CD8-positive, alpha-beta memory T cell (primary cell): ENCODE measurements at regions not wholly inside any gene's neighbourhood (a gene's known extent, or its start where the extent isn't known, plus 50 kb on each side); places are given as distances from the start of the nearest gene placed in this dataset.

Source experiments
- CTCF ChIA-PET: fragments of 350-600 bp; sonication (Branson Sonifier 250); formaldehyde crosslinking; loops from one replicate; lab custom pipeline; 2021; ENCODE audit warnings: antibody characterized with exemption; lab: Charles Lee
- POLR2A ChIA-PET: fragments of 350-600 bp; sonication (Branson Sonifier 250); formaldehyde crosslinking; loops from one replicate; lab custom pipeline; 2021; ENCODE audit warnings: antibody characterized with exemption; lab: Charles Lee
- DNase-seq, 5 donors: peaks; one replicate each; pipeline versions ENCODE4 v3.0.0 to v3.0.0-alpha.2; 2020 to 2022; ENCODE audit warnings: mixed read lengths in 1 of 5
- H3K27ac ChIP-seq: one replicate; pipeline ENCODE4 v1.7.0; 2013; ENCODE audit warnings: low read depth, mild to moderate bottlenecking, low read length, moderate library complexity
- H3K27me3 ChIP-seq: 2 replicates; pipeline ENCODE4 v1.7.0; 2013; ENCODE audit warnings: low read length, mild to moderate bottlenecking; ENCODE audit not compliant: insufficient read depth, poor library complexity, severe bottlenecking
- H3K36me3 ChIP-seq: 2 replicates; pipeline ENCODE4 v1.7.0; 2013; ENCODE audit warnings: mild to moderate bottlenecking, low read length, moderate library complexity; ENCODE audit not compliant: insufficient read depth
- H3K4me1 ChIP-seq: 2 replicates; pipeline ENCODE4 v1.7.0; 2013; ENCODE audit warnings: mild to moderate bottlenecking, low read length, moderate library complexity; ENCODE audit not compliant: insufficient read depth
- H3K4me3 ChIP-seq: 2 replicates; pipeline ENCODE4 v1.7.0; 2013; ENCODE audit warnings: mild to moderate bottlenecking, low read length
- H3K9me3 ChIP-seq: 2 replicates; pipeline ENCODE4 v1.7.0; 2013; ENCODE audit warnings: mild to moderate bottlenecking, low read length
- H3K27ac Mint-ChIP-seq, 8 donors: one replicate each; pipeline ENCODE4 v1.8.0; 2020 to 2021; ENCODE audit warnings: mixed read lengths in 8 of 8, mild to moderate bottlenecking in 6 of 8, inconsistent platforms in 3 of 8, moderate library complexity in 3 of 8
- H3K27me3 Mint-ChIP-seq, 2 donors: one replicate each; pipeline ENCODE4 v1.8.0; 2020 to 2021; ENCODE audit warnings: mixed read lengths in 2 of 2, mild to moderate bottlenecking in 1 of 2, moderate library complexity in 1 of 2
- H3K36me3 Mint-ChIP-seq, 3 donors: one replicate each; pipeline ENCODE4 v1.8.0; 2020 to 2021; ENCODE audit warnings: mixed read lengths in 3 of 3, inconsistent platforms in 1 of 3, mild to moderate bottlenecking in 1 of 3
- H3K4me1 Mint-ChIP-seq, 3 donors: one replicate each; pipeline ENCODE4 v1.8.0; 2020 to 2021; ENCODE audit warnings: mixed read lengths in 3 of 3, inconsistent platforms in 1 of 3, mild to moderate bottlenecking in 1 of 3
- H3K4me3 Mint-ChIP-seq, 7 donors: one replicate each; pipeline ENCODE4 v1.8.0; 2020 to 2021; ENCODE audit warnings: mixed read lengths in 7 of 7, mild to moderate bottlenecking in 6 of 7, moderate library complexity in 4 of 7, inconsistent platforms in 2 of 7
- H3K9me3 Mint-ChIP-seq, 5 donors: one replicate each; pipeline ENCODE4 v1.8.0; 2020 to 2022; ENCODE audit warnings: mixed read lengths in 5 of 5, mild to moderate bottlenecking in 3 of 5, moderate library complexity in 2 of 5, inconsistent platforms in 1 of 5

DNA sequence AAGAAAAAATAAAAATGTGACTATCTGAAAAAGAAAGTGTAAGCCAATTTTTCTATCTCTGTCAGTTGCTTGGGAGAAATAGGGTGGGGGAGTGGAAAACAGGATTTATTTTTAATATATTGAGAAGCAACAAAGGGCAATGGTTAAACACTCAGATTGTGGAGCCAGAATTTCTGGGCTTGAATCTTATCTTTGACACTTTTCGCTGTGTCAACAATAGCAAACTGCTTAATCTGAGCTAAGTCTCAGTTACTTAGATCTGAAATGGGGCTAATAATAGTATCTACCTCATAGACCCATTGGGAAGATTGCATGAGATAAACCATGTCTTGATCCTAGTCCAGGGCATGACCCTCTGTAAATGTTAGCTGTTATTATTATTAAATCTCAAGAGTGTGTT lies 468.1 kb downstream of the ADGRL2 start:
- Mint-ChIP-seq H3K27ac (no peak overlapping the region), H3K9me3 (peaks cover 3 to 11% (median 8%) of the 10 kb centered on the region in 5 donors), H3K27me3 (peaks cover 0 to 1% of the 10 kb centered on the region in 2 donors), H3K4me3 (no peak overlapping the region), H3K4me1 (no peaks in the 10 kb centered on the region), H3K36me3 (no peaks in the 10 kb centered on the region)
- no peak for DNase-seq
- no peaks in the 10 kb centered on the region for H3K9me3 ChIP-seq
- no peaks in the 10 kb centered on the region for H3K36me3 ChIP-seq
- ChIA-PET CTCF (no interaction called here), POLR2A (no interaction called here)
- H3K4me1 ChIP-seq, result no peaks in the 10 kb centered on the region
- no peak overlapping the region for H3K4me3 ChIP-seq
- H3K27me3 ChIP-seq, result no peaks in the 10 kb centered on the region
- no peak overlapping the region for H3K27ac ChIP-seq

- Histone ChIP-seq H3K4me1 (no peaks in the 10 kb centered on the region), H3K36me3 (no peaks in the 10 kb centered on the region), H3K27ac (no peak overlapping the region), H3K4me3 (no peak overlapping the region), H3K9me3 (no peaks in the 10 kb centered on the region), H3K27me3 (no peaks in the 10 kb centered on the region)
- no peak overlapping the region for H3K4me3 Mint-ChIP-seq
- ChIA-PET CTCF (no interaction called here), POLR2A (no interaction called here)
- H3K9me3 Mint-ChIP-seq, result peaks cover 3 to 11% (median 7%) of the 10 kb centered on the region in 5 donors
- H3K4me1 Mint-ChIP-seq, result no peaks in the 10 kb centered on the region
- no peak for DNase-seq
- H3K36me3 Mint-ChIP-seq, result no peaks in the 10 kb centered on the region
- no peak overlapping the region for H3K27ac Mint-ChIP-seq
- peaks cover 0 to 1% of the 10 kb centered on the region in 2 donors for H3K27me3 Mint-ChIP-seq
Measured at GRCh38 chr1:82266351-82266750, 465.6 kb downstream of the ADGRL2 start.

GRCh38 chr1:82265436-82265835 lies 464.7 kb downstream of the ADGRL2 start:
- Mint-ChIP-seq H3K27me3 (peaks cover 0 to 1% of the 10 kb centered on the region in 2 donors), H3K9me3 (peaks cover 3 to 11% (median 7%) of the 10 kb centered on the region in 5 donors), H3K4me3 (no peak overlapping the region), H3K4me1 (no peaks in the 10 kb centered on the region), H3K27ac (no peak overlapping the region), H3K36me3 (no peaks in the 10 kb centered on the region)
- Histone ChIP-seq H3K27me3 (no peaks in the 10 kb centered on the region), H3K4me1 (no peaks in the 10 kb centered on the region), H3K27ac (no peak overlapping the region), H3K9me3 (no peaks in the 10 kb centered on the region), H3K36me3 (no peaks in the 10 kb centered on the region), H3K4me3 (no peak overlapping the region)
- DNase-seq, result no peak
- ChIA-PET POLR2A (no interaction called here), CTCF (no interaction called here)

DNA sequence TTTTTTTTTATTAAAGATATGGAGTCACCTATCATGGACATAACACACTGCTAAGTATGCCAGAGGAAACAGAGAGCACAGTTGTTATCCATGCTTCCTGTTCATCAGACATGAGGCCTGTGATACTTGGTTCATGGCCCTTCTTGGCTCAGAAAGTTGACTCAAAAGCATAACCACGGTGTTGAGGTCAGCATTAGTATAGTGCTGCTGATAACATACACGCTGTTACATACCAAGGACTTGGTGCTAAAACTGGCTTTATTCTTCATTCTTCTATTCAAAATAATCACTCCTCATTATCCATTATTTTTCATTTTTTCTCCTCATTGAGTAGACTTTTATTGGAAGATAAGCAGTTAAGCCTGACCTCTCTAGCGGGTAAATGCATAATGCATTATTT lies 464.1 kb downstream of the ADGRL2 start:
- POLR2A ChIA-PET, result no interaction called here
- Histone ChIP-seq H3K4me1 (no peaks in the 10 kb centered on the region), H3K36me3 (no peaks in the 10 kb centered on the region), H3K27me3 (no peaks in the 10 kb centered on the region), H3K9me3 (no peaks in the 10 kb centered on the region), H3K4me3 (no peak overlapping the region), H3K27ac (no peak overlapping the region)
- CTCF ChIA-PET, result no interaction called here
- Mint-ChIP-seq H3K4me1 (no peaks in the 10 kb centered on the region), H3K27me3 (peaks cover 0 to 1% of the 10 kb centered on the region in 2 donors), H3K27ac (no peak overlapping the region), H3K9me3 (peaks cover 0 to 11% (median 3%) of the 10 kb centered on the region in 5 donors), H3K4me3 (no peak overlapping the region), H3K36me3 (no peaks in the 10 kb centered on the region)
- no peak for DNase-seq

DNA sequence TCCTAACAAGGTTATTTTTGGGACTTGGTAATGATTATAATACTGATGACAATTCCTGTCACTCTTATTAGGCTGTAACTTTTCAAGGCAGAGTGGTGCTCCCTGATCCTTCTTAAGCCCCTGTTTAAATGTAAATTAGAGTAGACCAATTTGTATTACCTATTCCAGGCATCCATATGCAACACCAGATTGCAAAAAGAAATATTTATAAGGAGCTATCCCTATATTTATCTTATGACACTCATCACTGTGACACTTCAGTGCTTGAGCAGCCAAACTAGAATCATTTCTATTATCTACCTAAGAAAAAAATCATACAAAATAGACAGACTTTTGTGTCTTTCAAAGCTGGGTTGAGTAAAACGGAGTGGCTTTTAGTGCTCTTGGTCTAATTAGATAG lies 462.7 kb downstream of the ADGRL2 start:
- H3K4me1 Mint-ChIP-seq, result no peaks in the 10 kb centered on the region
- H3K4me1 ChIP-seq, result no peaks in the 10 kb centered on the region
- CTCF ChIA-PET, result no interaction called here

GRCh38 chr1:82260666-82261065 lies 459.9 kb downstream of the ADGRL2 start:
- Histone ChIP-seq H3K27ac (no peak overlapping the region), H3K9me3 (no peaks in the 10 kb centered on the region), H3K4me3 (no peak overlapping the region), H3K4me1 (no peaks in the 10 kb centered on the region), H3K27me3 (no peaks in the 10 kb centered on the region), H3K36me3 (no peaks in the 10 kb centered on the region)
- Mint-ChIP-seq H3K4me1 (no peaks in the 10 kb centered on the region), H3K27ac (no peak overlapping the region), H3K27me3 (no peaks in the 10 kb centered on the region), H3K36me3 (no peaks in the 10 kb centered on the region), H3K4me3 (no peak overlapping the region), H3K9me3 (peaks cover 0 to 4% (median 0%) of the 10 kb centered on the region in 5 donors)
- DNase-seq, result no peak
- ChIA-PET CTCF (no interaction called here), POLR2A (no interaction called here)

More for the DNA sequence above, 462.7 kb downstream of the ADGRL2 start:
- Histone ChIP-seq H3K27ac (no peak overlapping the region), H3K4me3 (no peak overlapping the region), H3K36me3 (no peaks in the 10 kb centered on the region), H3K27me3 (no peaks in the 10 kb centered on the region), H3K9me3 (no peaks in the 10 kb centered on the region)
- H3K27me3 Mint-ChIP-seq, result peaks cover 0 to 1% of the 10 kb centered on the region in 2 donors
- no peaks in the 10 kb centered on the region for H3K36me3 Mint-ChIP-seq
- POLR2A ChIA-PET, result no interaction called here
- no peak for DNase-seq
- H3K9me3 Mint-ChIP-seq, result peaks cover 0 to 11% (median 3%) of the 10 kb centered on the region in 5 donors
- H3K4me3 Mint-ChIP-seq, result no peak overlapping the region
- H3K27ac Mint-ChIP-seq, result no peak overlapping the region

DNA sequence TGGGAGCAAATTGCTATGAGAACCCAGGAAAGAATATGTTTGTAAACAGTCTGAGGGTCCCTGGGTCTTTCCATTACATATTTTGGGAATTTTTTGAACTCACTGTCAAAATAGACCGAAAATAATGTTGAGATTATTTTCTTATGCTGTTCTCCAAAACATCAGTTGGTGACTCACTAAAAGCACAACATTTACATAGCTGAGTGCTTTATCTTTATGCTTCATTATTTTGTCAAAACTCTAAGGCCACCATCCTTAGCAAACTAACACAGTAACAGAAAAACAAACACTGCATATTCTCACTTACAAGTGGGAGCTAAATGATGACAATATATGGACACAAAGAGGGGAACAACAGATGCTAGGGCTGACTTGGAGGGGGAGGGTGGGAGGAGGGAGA lies 459.3 kb downstream of the ADGRL2 start:
- Mint-ChIP-seq H3K27me3 (no peaks in the 10 kb centered on the region), H3K27ac (no peak overlapping the region), H3K4me1 (no peaks in the 10 kb centered on the region), H3K4me3 (no peak overlapping the region), H3K36me3 (no peaks in the 10 kb centered on the region), H3K9me3 (peaks cover 0 to under 1% (median 0%) of the 10 kb centered on the region in 5 donors)
- no peak overlapping the region for H3K4me3 ChIP-seq
- H3K27ac ChIP-seq, result no peak overlapping the region
- no peaks in the 10 kb centered on the region for H3K4me1 ChIP-seq
- POLR2A ChIA-PET, result no interaction called here
- H3K36me3 ChIP-seq, result no peaks in the 10 kb centered on the region
- H3K9me3 ChIP-seq, result no peaks in the 10 kb centered on the region
- DNase-seq, result no peak
- no peaks in the 10 kb centered on the region for H3K27me3 ChIP-seq
- CTCF ChIA-PET, result no interaction called here

DNA sequence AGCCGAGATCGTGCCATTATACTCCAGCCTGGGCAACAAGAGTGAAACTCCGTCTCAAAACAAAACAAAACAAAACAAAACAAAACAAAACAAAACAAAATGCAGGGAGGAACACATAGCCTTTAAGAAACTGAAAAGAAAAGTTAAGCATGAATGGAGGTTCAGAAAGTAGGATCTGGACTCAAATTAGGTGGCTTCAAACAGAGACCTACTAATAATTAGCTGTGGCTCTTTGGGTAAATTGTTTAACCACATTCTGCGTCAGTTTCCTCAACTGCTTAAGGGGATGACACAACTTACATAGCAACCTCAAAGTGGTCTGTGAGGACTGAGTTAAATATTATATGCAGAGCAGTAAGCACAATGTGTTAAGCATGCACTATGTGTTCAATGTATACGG lies 458.2 kb downstream of the ADGRL2 start:
- Histone ChIP-seq H3K27ac (no peak overlapping the region), H3K4me3 (no peak overlapping the region), H3K27me3 (no peaks in the 10 kb centered on the region), H3K36me3 (no peaks in the 10 kb centered on the region), H3K4me1 (no peaks in the 10 kb centered on the region), H3K9me3 (no peaks in the 10 kb centered on the region)
- Mint-ChIP-seq H3K27ac (no peak overlapping the region), H3K36me3 (no peaks in the 10 kb centered on the region), H3K27me3 (no peaks in the 10 kb centered on the region), H3K4me1 (no peaks in the 10 kb centered on the region), H3K4me3 (no peak overlapping the region), H3K9me3 (no peaks in the 10 kb centered on the region)
- CTCF ChIA-PET, result no interaction called here
- POLR2A ChIA-PET, result no interaction called here
- no peak for DNase-seq

DNA sequence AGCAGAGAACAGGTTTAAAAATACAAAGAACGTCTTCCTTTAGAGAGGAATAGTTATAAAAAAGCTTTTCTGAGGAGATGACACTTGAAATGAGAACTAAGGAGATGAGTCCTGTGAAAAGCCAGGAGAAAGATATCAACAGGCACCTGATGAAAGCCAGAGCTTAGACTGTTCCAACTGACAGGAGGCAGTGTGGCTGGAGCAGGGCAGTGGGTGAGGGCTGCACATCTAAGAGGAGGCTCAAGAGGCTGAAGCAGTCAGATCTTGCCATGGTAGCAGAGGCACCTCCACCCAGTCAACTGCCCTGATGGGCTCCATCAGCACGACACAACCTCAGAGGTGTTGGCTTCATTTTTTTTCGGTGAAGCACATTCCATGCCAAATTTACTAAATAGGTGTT lies 445.3 kb downstream of the ADGRL2 start:
- H3K27me3 Mint-ChIP-seq, result peaks cover 0 to 3% of the 10 kb centered on the region in 2 donors
- CTCF ChIA-PET, result no interaction called here
- H3K36me3 Mint-ChIP-seq, result peaks cover 0 to 6% (median 2%) of the 10 kb centered on the region in 3 donors
- H3K9me3 Mint-ChIP-seq, result peaks cover 6 to 25% (median 15%) of the 10 kb centered on the region in 5 donors
- Histone ChIP-seq H3K4me3 (no peak overlapping the region), H3K27ac (no peak overlapping the region), H3K27me3 (no peaks in the 10 kb centered on the region), H3K4me1 (no peaks in the 10 kb centered on the region), H3K9me3 (no peaks in the 10 kb centered on the region), H3K36me3 (no peaks in the 10 kb centered on the region)
- POLR2A ChIA-PET, result no interaction called here
- no peak overlapping the region for H3K27ac Mint-ChIP-seq
- H3K4me1 Mint-ChIP-seq, result no peaks in the 10 kb centered on the region
- no peak overlapping the region for H3K4me3 Mint-ChIP-seq
- DNase-seq, result no peak
